ENCODE measurements at regions not wholly inside any gene's neighbourhood (a gene's known extent, or its start where the extent isn't known, plus 50 kb on each side); places are given as distances from the start of the nearest gene placed in this dataset.
"Not testable (repeated sequence)": the region's sequence is repeated elsewhere in the genome, so short reads cannot be mapped to it uniquely, and the experiment has no call there.

- Histone ChIP-seq H3K27me3 (ENCODE audit: insufficient read depth, poor library complexity, severe bottlenecking) (no peaks in the 10 kb centered on the region), H3K27ac (replicated peaks) (no peak overlapping the region), H3K4me3 (replicated peaks; ENCODE audit: insufficient read depth, low read length) (no peak overlapping the region)
- TF ChIP-seq, protein P1, sequence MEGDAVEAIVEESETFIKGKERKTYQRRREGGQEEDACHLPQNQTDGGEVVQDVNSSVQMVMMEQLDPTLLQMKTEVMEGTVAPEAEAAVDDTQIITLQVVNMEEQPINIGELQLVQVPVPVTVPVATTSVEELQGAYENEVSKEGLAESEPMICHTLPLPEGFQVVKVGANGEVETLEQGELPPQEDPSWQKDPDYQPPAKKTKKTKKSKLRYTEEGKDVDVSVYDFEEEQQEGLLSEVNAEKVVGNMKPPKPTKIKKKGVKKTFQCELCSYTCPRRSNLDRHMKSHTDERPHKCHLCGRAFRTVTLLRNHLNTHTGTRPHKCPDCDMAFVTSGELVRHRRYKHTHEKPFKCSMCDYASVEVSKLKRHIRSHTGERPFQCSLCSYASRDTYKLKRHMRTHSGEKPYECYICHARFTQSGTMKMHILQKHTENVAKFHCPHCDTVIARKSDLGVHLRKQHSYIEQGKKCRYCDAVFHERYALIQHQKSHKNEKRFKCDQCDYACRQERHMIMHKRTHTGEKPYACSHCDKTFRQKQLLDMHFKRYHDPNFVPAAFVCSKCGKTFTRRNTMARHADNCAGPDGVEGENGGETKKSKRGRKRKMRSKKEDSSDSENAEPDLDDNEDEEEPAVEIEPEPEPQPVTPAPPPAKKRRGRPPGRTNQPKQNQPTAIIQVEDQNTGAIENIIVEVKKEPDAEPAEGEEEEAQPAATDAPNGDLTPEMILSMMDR (IDR thresholded peaks at IDR 0.05; ENCODE audit: insufficient read depth, low read length), result no peak
- no peak for TF ChIP-seq SPI1 (IDR thresholded peaks at IDR 0.05; ENCODE audit: borderline replicate concordance, low read depth)
- TF ChIP-seq, protein P2, sequence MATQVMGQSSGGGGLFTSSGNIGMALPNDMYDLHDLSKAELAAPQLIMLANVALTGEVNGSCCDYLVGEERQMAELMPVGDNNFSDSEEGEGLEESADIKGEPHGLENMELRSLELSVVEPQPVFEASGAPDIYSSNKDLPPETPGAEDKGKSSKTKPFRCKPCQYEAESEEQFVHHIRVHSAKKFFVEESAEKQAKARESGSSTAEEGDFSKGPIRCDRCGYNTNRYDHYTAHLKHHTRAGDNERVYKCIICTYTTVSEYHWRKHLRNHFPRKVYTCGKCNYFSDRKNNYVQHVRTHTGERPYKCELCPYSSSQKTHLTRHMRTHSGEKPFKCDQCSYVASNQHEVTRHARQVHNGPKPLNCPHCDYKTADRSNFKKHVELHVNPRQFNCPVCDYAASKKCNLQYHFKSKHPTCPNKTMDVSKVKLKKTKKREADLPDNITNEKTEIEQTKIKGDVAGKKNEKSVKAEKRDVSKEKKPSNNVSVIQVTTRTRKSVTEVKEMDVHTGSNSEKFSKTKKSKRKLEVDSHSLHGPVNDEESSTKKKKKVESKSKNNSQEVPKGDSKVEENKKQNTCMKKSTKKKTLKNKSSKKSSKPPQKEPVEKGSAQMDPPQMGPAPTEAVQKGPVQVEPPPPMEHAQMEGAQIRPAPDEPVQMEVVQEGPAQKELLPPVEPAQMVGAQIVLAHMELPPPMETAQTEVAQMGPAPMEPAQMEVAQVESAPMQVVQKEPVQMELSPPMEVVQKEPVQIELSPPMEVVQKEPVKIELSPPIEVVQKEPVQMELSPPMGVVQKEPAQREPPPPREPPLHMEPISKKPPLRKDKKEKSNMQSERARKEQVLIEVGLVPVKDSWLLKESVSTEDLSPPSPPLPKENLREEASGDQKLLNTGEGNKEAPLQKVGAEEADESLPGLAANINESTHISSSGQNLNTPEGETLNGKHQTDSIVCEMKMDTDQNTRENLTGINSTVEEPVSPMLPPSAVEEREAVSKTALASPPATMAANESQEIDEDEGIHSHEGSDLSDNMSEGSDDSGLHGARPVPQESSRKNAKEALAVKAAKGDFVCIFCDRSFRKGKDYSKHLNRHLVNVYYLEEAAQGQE (IDR thresholded peaks at IDR 0.05; ENCODE audit: insufficient replicate concordance, low read depth), result no peak
- DNase-seq (ENCODE audit: low read depth in 1 of 2, low spot score in 1 of 2), result no peak
Observed at GRCh38 chr1:166410083-166410385, 243.2 kb upstream of the FAM78B start.

GRCh38 chr1:166416831-166417230 lies 250.0 kb upstream of the FAM78B start:
- not testable (repeated sequence) for DNase-seq (ENCODE audit: low read depth in 1 of 2, low spot score in 1 of 2); H3K27me3 ChIP-seq (ENCODE audit: insufficient read depth, poor library complexity, severe bottlenecking); H3K4me3 ChIP-seq (replicated peaks; ENCODE audit: insufficient read depth, low read length); H3K27ac ChIP-seq (replicated peaks)

DNA sequence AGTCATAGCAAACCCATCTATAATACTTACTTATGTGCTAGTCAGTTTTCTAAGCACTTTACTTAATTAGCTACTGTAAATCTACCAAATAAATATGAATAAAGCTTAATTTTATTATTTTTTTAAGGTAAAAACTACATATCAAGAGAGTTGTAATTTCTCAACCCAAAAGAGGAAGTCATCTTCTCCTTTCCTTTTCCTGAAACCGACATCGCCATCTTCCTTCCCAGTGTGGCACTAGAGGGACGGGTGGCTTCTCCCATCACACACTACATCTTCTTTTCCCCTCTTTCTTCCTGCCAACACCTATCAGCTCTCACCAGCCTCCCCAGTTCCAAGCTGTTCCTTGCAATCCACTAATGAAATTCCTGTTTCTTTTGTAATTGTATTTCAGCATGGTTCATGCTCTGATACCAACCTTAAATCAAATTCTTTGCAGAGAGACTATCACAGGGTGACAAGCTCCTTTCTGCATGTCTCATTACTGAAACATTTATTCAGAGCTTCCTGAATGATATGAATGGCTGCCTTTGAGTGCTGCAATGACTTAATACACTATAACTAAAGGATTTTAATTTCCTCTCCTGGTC lies 251.6 kb upstream of the FAM78B start:
- DNase-seq (ENCODE audit: low read depth in 1 of 2, low spot score in 1 of 2), result no peak
- H3K4me3 ChIP-seq (replicated peaks; ENCODE audit: insufficient read depth, low read length), result no peak overlapping the region
- peak; percentile 77 for TF ChIP-seq SPI1 (IDR thresholded peaks at IDR 0.05; ENCODE audit: borderline replicate concordance, low read depth)
- TF ChIP-seq, protein P1 (IDR thresholded peaks at IDR 0.05; ENCODE audit: insufficient read depth, low read length), result no peak
- TF ChIP-seq, protein P2 (IDR thresholded peaks at IDR 0.05; ENCODE audit: insufficient replicate concordance, low read depth), result no peak

DNA sequence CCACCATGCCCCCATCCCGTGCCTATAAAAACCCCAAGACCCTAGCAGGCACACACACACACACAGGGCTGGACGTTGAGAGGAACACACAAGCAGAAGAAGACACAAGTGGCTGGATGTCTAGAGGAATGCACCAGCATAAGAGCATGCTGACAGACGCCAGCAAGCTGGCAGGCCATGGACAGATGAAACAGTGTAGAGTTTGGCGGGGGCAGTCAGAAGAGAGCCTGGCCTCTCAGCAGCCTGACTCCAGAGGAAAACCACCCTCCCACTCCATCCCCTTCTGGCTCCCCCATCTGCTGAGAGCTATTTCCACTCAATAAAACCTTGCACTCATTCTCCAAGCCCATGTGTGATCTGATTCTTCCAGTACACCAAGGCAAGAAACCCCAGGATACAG lies 255.8 kb upstream of the FAM78B start:
- H3K27ac ChIP-seq (replicated peaks); H3K4me3 ChIP-seq (replicated peaks; ENCODE audit: insufficient read depth, low read length); H3K27me3 ChIP-seq (ENCODE audit: insufficient read depth, poor library complexity, severe bottlenecking); DNase-seq (ENCODE audit: low read depth in 1 of 2, low spot score in 1 of 2): not testable (repeated sequence)

More for the DNA sequence above, 251.6 kb upstream of the FAM78B start:
- no peak overlapping the region for H3K27ac ChIP-seq (replicated peaks)
- no peaks in the 10 kb centered on the region for H3K27me3 ChIP-seq (ENCODE audit: insufficient read depth, poor library complexity, severe bottlenecking)

GRCh38 chr1:166432655-166433054 lies 265.9 kb upstream of the FAM78B start:
- peak in 1 of 2 experiments; percentile 23 for DNase-seq (ENCODE audit: low read depth in 1 of 2, low spot score in 1 of 2)
- no peak overlapping the region for H3K27ac ChIP-seq (replicated peaks)
- H3K27me3 ChIP-seq (ENCODE audit: insufficient read depth, poor library complexity, severe bottlenecking), result no peaks in the 10 kb centered on the region
- TF ChIP-seq, protein P2 (IDR thresholded peaks at IDR 0.05; ENCODE audit: insufficient replicate concordance, low read depth), result peak; percentile 40
- TF ChIP-seq GABPA (IDR thresholded peaks at IDR 0.05; ENCODE audit: low read depth) (no peak), SPI1 (IDR thresholded peaks at IDR 0.05; ENCODE audit: borderline replicate concordance, low read depth) (peak; percentile 88)
- H3K4me3 ChIP-seq (replicated peaks; ENCODE audit: insufficient read depth, low read length), result no peak overlapping the region

DNA sequence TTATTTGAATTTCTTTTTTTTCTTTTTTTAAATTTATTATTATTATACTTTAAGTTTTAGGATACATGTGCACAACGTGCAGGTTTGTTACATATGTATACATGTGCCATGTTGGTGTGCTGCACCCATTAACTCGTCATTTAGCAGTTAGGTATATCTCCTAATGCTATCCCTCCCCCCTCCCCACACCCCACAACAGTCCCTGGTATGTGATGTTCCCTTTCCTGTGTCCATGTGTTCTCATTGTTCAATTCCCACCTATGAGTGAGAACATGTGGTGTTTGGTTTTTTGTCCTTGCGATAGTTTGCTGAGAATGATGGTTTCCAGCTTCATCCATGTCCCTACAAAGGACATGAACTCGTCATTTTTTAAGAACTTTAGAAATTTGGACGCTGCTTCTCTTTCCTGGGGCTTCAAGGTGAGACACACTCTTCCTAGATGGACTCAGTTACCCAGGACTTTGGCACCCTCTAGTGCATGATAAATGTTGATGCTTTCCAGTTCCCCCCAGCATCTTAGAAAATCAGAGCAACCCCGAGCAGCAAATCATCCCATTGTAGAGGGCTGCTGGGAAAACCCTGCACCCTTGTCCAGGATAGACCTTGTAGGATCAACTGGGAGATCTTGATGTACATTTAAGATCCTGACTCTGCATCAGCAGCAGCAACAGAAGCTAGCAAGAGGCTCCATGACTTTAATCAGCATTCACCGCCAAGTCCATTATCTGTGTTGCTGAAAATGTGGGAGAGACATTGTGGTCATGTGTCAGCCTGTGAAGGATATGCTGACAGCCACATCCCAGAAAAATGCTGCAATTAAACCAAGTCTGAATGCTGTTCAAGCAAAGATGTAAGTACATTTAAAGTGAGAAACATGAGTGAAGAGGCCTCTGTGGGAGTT lies 266.9 kb upstream of the FAM78B start:
- peak; percentile 2 to 10 for DNase-seq (ENCODE audit: low read depth in 1 of 2, low spot score in 1 of 2)

More for the DNA sequence above, 266.9 kb upstream of the FAM78B start:
- not testable (repeated sequence) for H3K27me3 ChIP-seq (ENCODE audit: insufficient read depth, poor library complexity, severe bottlenecking); H3K27ac ChIP-seq (replicated peaks); H3K4me3 ChIP-seq (replicated peaks; ENCODE audit: insufficient read depth, low read length)
